Memory B cell (primary cell): ENCODE measurements at regions not wholly inside any gene's neighbourhood (a gene's known extent, or its start where the extent isn't known, plus 50 kb on each side); places are given as distances from the start of the nearest gene placed in this dataset.

ENCODE experiments used
- ATAC-seq: fragments of 150-1000 bp; cut with Tn5 transposase; 2 replicates; pipeline ENCODE4 v1.10.0; 2021; ENCODE audit warnings: low read depth, mild to moderate bottlenecking, moderate library complexity
- DNase-seq, 2 donors: peaks; one replicate each; pipeline ENCODE4 v3.0.0; 2022; ENCODE audit warnings: low spot score in 2 of 2
- H3K27ac Mint-ChIP-seq: one replicate; pipeline ENCODE4 v1.8.0; 2022; ENCODE audit warnings: mild to moderate bottlenecking, moderate library complexity, mixed read lengths
- H3K27me3 Mint-ChIP-seq: one replicate; pipeline ENCODE4 v1.8.0; 2022; ENCODE audit warnings: mixed read lengths
- H3K36me3 Mint-ChIP-seq: one replicate; pipeline ENCODE4 v1.8.0; 2022; ENCODE audit warnings: mild to moderate bottlenecking, mixed read lengths
- H3K4me1 Mint-ChIP-seq: one replicate; pipeline ENCODE4 v1.8.0; 2022; ENCODE audit warnings: mixed read lengths
- H3K4me3 Mint-ChIP-seq: one replicate; pipeline ENCODE4 v1.8.0; 2022; ENCODE audit warnings: mild to moderate bottlenecking, moderate library complexity, mixed read lengths
- H3K9me3 Mint-ChIP-seq: one replicate; pipeline ENCODE4 v1.8.0; 2022; ENCODE audit warnings: mixed read lengths

- Mint-ChIP-seq H3K4me1 (no peaks in the 10 kb centered on the region), H3K36me3 (no peaks in the 10 kb centered on the region), H3K27ac (no peak overlapping the region), H3K4me3 (no peak overlapping the region), H3K27me3 (no peaks in the 10 kb centered on the region), H3K9me3 (peaks cover 5% of the 10 kb centered on the region)
- ATAC-seq (no peak), DNase-seq (no peak)
Observed at GRCh38 chr10:83647526-83647925, 491.8 kb upstream of the GHITM start.

- ATAC-seq (no peak), DNase-seq (no peak)
- H3K27ac Mint-ChIP-seq = no peak overlapping the region
- H3K4me3 Mint-ChIP-seq = no peak overlapping the region
- no peaks in the 10 kb centered on the region for H3K4me1 Mint-ChIP-seq
- peaks cover 3% of the 10 kb centered on the region for H3K9me3 Mint-ChIP-seq
- no peaks in the 10 kb centered on the region for H3K36me3 Mint-ChIP-seq
- H3K27me3 Mint-ChIP-seq = no peaks in the 10 kb centered on the region
Observed at GRCh38 chr10:83648201-83648600, 491.1 kb upstream of the GHITM start.

- H3K4me3 Mint-ChIP-seq = no peak overlapping the region
- no peak for DNase-seq
- H3K36me3 Mint-ChIP-seq = no peaks in the 10 kb centered on the region
- no peaks in the 10 kb centered on the region for H3K27me3 Mint-ChIP-seq
- no peaks in the 10 kb centered on the region for H3K4me1 Mint-ChIP-seq
- peaks cover 3% of the 10 kb centered on the region for H3K9me3 Mint-ChIP-seq
- ATAC-seq = no peak
- H3K27ac Mint-ChIP-seq = no peak overlapping the region
Observed at GRCh38 chr10:83649471-83649870, 489.8 kb upstream of the GHITM start.

GRCh38 chr10:83654689-83655088, 484.6 kb upstream of the GHITM start:
- ATAC-seq = no peak
- DNase-seq = no peak
- Mint-ChIP-seq H3K4me1 (no peaks in the 10 kb centered on the region), H3K9me3 (peaks cover 4% of the 10 kb centered on the region), H3K27ac (no peak overlapping the region), H3K27me3 (no peaks in the 10 kb centered on the region), H3K36me3 (no peaks in the 10 kb centered on the region), H3K4me3 (no peak overlapping the region)

GRCh38 chr10:83656924-83657323, 482.4 kb upstream of the GHITM start:
- no peak for ATAC-seq
- DNase-seq = no peak
- Mint-ChIP-seq H3K36me3 (no peaks in the 10 kb centered on the region), H3K27ac (no peak overlapping the region), H3K27me3 (no peaks in the 10 kb centered on the region), H3K4me3 (no peak overlapping the region), H3K4me1 (no peaks in the 10 kb centered on the region), H3K9me3 (peaks cover 3% of the 10 kb centered on the region)

- Mint-ChIP-seq H3K36me3 (no peaks in the 10 kb centered on the region), H3K9me3 (peaks cover 3% of the 10 kb centered on the region), H3K4me3 (no peak overlapping the region), H3K27me3 (no peaks in the 10 kb centered on the region), H3K4me1 (no peaks in the 10 kb centered on the region), H3K27ac (no peak overlapping the region)
- ATAC-seq (no peak), DNase-seq (no peak)
Observed at GRCh38 chr10:83657487-83657886, 481.8 kb upstream of the GHITM start.

- Mint-ChIP-seq H3K27me3 (no peaks in the 10 kb centered on the region), H3K4me1 (no peaks in the 10 kb centered on the region), H3K27ac (no peak overlapping the region), H3K9me3 (peaks cover 2% of the 10 kb centered on the region), H3K4me3 (no peak overlapping the region), H3K36me3 (no peaks in the 10 kb centered on the region)
- DNase-seq (no peak), ATAC-seq (no peak)
Observed at GRCh38 chr10:83663918-83664317, 475.4 kb upstream of the GHITM start.

- no peaks in the 10 kb centered on the region for H3K4me1 Mint-ChIP-seq
- DNase-seq = no peak
- no peak for ATAC-seq
- peaks cover 2% of the 10 kb centered on the region for H3K9me3 Mint-ChIP-seq
- no peaks in the 10 kb centered on the region for H3K36me3 Mint-ChIP-seq
- H3K27ac Mint-ChIP-seq = no peak overlapping the region
- H3K27me3 Mint-ChIP-seq = no peaks in the 10 kb centered on the region
- H3K4me3 Mint-ChIP-seq = no peak overlapping the region
Observed at GRCh38 chr10:83666762-83667161, 472.5 kb upstream of the GHITM start.

- DNase-seq = no peak
- H3K4me3 Mint-ChIP-seq = no peak overlapping the region
- H3K27ac Mint-ChIP-seq = no peak overlapping the region
- peaks cover 4% of the 10 kb centered on the region for H3K9me3 Mint-ChIP-seq
- no peaks in the 10 kb centered on the region for H3K27me3 Mint-ChIP-seq
- no peak for ATAC-seq
- H3K36me3 Mint-ChIP-seq = no peaks in the 10 kb centered on the region
- H3K4me1 Mint-ChIP-seq = no peaks in the 10 kb centered on the region
Observed at GRCh38 chr10:83667594-83667993, 471.7 kb upstream of the GHITM start.

- ATAC-seq = no peak
- no peak for DNase-seq
- no peaks in the 10 kb centered on the region for H3K4me1 Mint-ChIP-seq
- no peak overlapping the region for H3K27ac Mint-ChIP-seq
- H3K27me3 Mint-ChIP-seq = no peaks in the 10 kb centered on the region
- no peak overlapping the region for H3K4me3 Mint-ChIP-seq
- H3K36me3 Mint-ChIP-seq = no peaks in the 10 kb centered on the region
- peaks cover 1% of the 10 kb centered on the region for H3K9me3 Mint-ChIP-seq
Observed at GRCh38 chr10:83673316-83673715, 466.0 kb upstream of the GHITM start.

GRCh38 chr10:83677795-83678194, 461.5 kb upstream of the GHITM start:
- Mint-ChIP-seq H3K4me3 (no peak overlapping the region), H3K4me1 (peaks cover 6% of the 10 kb centered on the region), H3K27me3 (no peaks in the 10 kb centered on the region), H3K36me3 (no peaks in the 10 kb centered on the region), H3K9me3 (no peaks in the 10 kb centered on the region), H3K27ac (no peak overlapping the region)
- ATAC-seq = no peak
- no peak for DNase-seq

- Mint-ChIP-seq H3K27ac (no peak overlapping the region), H3K36me3 (no peaks in the 10 kb centered on the region), H3K27me3 (no peaks in the 10 kb centered on the region), H3K9me3 (no peaks in the 10 kb centered on the region), H3K4me3 (no peak overlapping the region), H3K4me1 (peaks cover 6% of the 10 kb centered on the region)
- no peak for ATAC-seq
- DNase-seq = no peak
Observed at GRCh38 chr10:83678850-83679249, 460.5 kb upstream of the GHITM start.

GRCh38 chr10:83680470-83680891, 458.8 kb upstream of the GHITM start:
- Mint-ChIP-seq H3K9me3 (peaks cover 1% of the 10 kb centered on the region), H3K4me3 (no peak overlapping the region), H3K27ac (no peak overlapping the region), H3K4me1 (peaks cover 6% of the 10 kb centered on the region), H3K36me3 (no peaks in the 10 kb centered on the region), H3K27me3 (peaks cover 1% of the 10 kb centered on the region)
- ATAC-seq = peak; percentile 47
- no peak for DNase-seq

- Mint-ChIP-seq H3K27me3 (peaks cover 1% of the 10 kb centered on the region), H3K36me3 (no peaks in the 10 kb centered on the region), H3K4me1 (peaks cover 6% of the 10 kb centered on the region), H3K9me3 (peaks cover 1% of the 10 kb centered on the region), H3K27ac (no peak overlapping the region), H3K4me3 (no peak overlapping the region)
- ATAC-seq (no peak), DNase-seq (no peak)
Observed at GRCh38 chr10:83682414-83682813, 456.9 kb upstream of the GHITM start.

- Mint-ChIP-seq H3K27ac (no peak overlapping the region), H3K4me3 (no peak overlapping the region), H3K27me3 (peaks cover 1% of the 10 kb centered on the region), H3K4me1 (no peaks in the 10 kb centered on the region), H3K9me3 (peaks cover 1% of the 10 kb centered on the region), H3K36me3 (no peaks in the 10 kb centered on the region)
- ATAC-seq (no peak), DNase-seq (no peak)
Observed at GRCh38 chr10:83685458-83685857, 453.9 kb upstream of the GHITM start.
